ENCODE measurements at regions not wholly inside any gene's neighbourhood (a gene's known extent, or its start where the extent isn't known, plus 50 kb on each side); places are given as distances from the start of the nearest gene placed in this dataset.

- no peak for TF ChIP-seq CTCF (conservative IDR thresholded peaks at IDR 0.05 in 1 of 2, IDR thresholded peaks at IDR 0.05 in 1 of 2; ENCODE audit: extremely low read depth in 1 of 2, insufficient read depth in 1 of 2, low read depth in 1 of 2, low read length in 2 of 2)
- no peak for TF ChIP-seq EZH2 (IDR thresholded peaks at IDR 0.05; ENCODE audit: borderline replicate concordance, low read length)
Observed at GRCh38 chr15:47179988-47180387, 537.3 kb upstream of the SEMA6D start.
